ENCODE measurements at regions not wholly inside any gene's neighbourhood (a gene's known extent, or its start where the extent isn't known, plus 50 kb on each side); places are given as distances from the start of the nearest gene placed in this dataset.

DNA sequence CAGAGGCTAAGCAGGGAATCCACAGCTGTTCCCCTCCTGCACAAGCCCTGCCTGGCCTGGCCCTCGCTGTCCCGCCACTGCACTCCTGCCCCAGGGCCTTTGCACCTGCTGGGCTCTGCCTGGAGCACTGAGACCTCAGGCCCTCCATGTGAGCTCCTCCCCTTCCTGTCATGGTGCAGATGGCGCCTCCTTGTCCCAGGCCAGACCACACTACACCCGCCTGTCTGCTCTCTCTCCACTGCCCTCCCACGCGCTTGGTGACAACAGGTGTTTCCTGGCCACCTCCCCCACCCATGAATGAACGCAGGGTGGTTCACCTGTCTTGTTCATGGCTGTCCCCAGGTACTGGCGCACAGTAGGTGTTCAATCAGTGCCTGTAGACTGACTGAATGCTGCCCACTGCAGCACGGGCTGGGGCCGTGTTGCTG is 82.9 kb downstream of the NCOR2 start:
- TF ChIP-seq SUZ12 (IDR thresholded peaks at IDR 0.05; ENCODE audit: extremely low read depth, insufficient read depth, insufficient read length) (no peak), YY1 (IDR thresholded peaks at IDR 0.05; ENCODE audit: insufficient read depth, insufficient read length) (no peak), ZNF274 (IDR thresholded peaks at IDR 0.05; ENCODE audit: low read depth, low read length) (no peak)
